ENCODE measurements at regions not wholly inside any gene's neighbourhood (a gene's known extent, or its start where the extent isn't known, plus 50 kb on each side); places are given as distances from the start of the nearest gene placed in this dataset.

GRCh38 chr2:16156411-16156810 is 216.1 kb downstream of the MYCN start (continued):
- no peak for TF ChIP-seq AEBP2 (tag by site-specific recombination; IDR thresholded peaks at IDR 0.05; ENCODE audit: borderline replicate concordance)
- TF ChIP-seq ZNF335 (tag by site-specific recombination; conservative IDR thresholded peaks at IDR 0.05): no peak
- TF ChIP-seq BCL6B (tag by site-specific recombination; IDR thresholded peaks at IDR 0.05): no peak

DNA sequence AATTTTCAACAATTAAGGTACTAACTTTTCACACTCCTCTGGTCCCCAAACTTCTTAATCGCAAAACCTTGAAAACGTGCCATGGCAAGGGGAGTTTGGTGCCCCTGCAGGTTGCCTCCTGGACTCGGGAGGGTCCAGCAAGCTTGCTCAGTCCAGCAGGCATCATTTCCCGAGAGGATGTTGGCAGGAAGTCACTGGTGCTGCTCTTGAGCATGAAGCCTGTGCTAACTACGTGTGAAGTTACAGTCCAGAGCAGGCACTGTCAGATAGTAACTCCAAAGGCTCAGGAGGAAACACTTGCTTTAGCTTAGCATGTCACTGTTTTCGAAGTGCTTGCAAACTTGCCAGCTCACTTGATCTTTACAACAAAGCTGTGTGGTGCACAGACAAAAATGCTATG is 215.4 kb downstream of the MYCN start:
- Histone ChIP-seq H3K9me3 (ENCODE audit: control insufficient read depth, insufficient read depth, low read depth, low read length) (no peaks in the 10 kb centered on the region), H3K4me1 (ENCODE audit: control insufficient read depth, insufficient read depth, low read length) (no peaks in the 10 kb centered on the region), H3K4me3 (ENCODE audit: low read depth, low read length) (no peak overlapping the region), H3K27ac (ENCODE audit: extremely low read depth, low read depth, low read length) (no peak overlapping the region), H3K36me3 (ENCODE audit: control insufficient read depth in 2 of 2, insufficient read depth in 1 of 2, low read length in 2 of 2) (no peaks in the 10 kb centered on the region)
- ChIA-PET CTCF (interaction anchor here (0.6 kb wide), 1 partner anchor 63 kb away, joined by 3 read pairs; no protein-coding TSS in a partner anchor), POLR2A (no interaction called here)
- no peak for TF ChIP-seq SCRT1 (tag by site-specific recombination; IDR thresholded peaks at IDR 0.05; ENCODE audit: borderline replicate concordance)
- TF ChIP-seq ZNF792 (tag by site-specific recombination; IDR thresholded peaks at IDR 0.05): no peak
- TF ChIP-seq ZEB2 (tag by site-specific recombination; IDR thresholded peaks at IDR 0.05): no peak
- TF ChIP-seq, protein P1, sequence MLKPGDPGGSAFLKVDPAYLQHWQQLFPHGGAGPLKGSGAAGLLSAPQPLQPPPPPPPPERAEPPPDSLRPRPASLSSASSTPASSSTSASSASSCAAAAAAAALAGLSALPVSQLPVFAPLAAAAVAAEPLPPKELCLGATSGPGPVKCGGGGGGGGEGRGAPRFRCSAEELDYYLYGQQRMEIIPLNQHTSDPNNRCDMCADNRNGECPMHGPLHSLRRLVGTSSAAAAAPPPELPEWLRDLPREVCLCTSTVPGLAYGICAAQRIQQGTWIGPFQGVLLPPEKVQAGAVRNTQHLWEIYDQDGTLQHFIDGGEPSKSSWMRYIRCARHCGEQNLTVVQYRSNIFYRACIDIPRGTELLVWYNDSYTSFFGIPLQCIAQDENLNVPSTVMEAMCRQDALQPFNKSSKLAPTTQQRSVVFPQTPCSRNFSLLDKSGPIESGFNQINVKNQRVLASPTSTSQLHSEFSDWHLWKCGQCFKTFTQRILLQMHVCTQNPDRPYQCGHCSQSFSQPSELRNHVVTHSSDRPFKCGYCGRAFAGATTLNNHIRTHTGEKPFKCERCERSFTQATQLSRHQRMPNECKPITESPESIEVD (tag by site-specific recombination; IDR thresholded peaks at IDR 0.05): no peak
- no peak for TF ChIP-seq ZNF114 (tag by site-specific recombination; IDR thresholded peaks at IDR 0.05)
- TF ChIP-seq ZNF791 (tag by site-specific recombination; IDR thresholded peaks at IDR 0.05): no peak
- TF ChIP-seq SALL2 (tag by site-specific recombination; IDR thresholded peaks at IDR 0.05; ENCODE audit: borderline replicate concordance): no peak
- TF ChIP-seq ZNF280C (tag by site-specific recombination; IDR thresholded peaks at IDR 0.05): no peak
- TF ChIP-seq GLIS1 (tag by site-specific recombination; IDR thresholded peaks at IDR 0.05): no peak
- no peak for TF ChIP-seq ZNF488 (tag by site-specific recombination; IDR thresholded peaks at IDR 0.05)
- no peak for TF ChIP-seq ZNF266 (tag by site-specific recombination; IDR thresholded peaks at IDR 0.05; ENCODE audit: low read depth)
- no peak for TF ChIP-seq ZNF701 (tag by site-specific recombination; IDR thresholded peaks at IDR 0.05)
- no peak for TF ChIP-seq ZNF184 (tag by site-specific recombination; IDR thresholded peaks at IDR 0.05)
- TF ChIP-seq ZNF549 (tag by site-specific recombination; IDR thresholded peaks at IDR 0.05): no peak
- no peak for TF ChIP-seq ZNF423 (tag by site-specific recombination; IDR thresholded peaks at IDR 0.05)
- no peak for TF ChIP-seq ZNF175 (tag by site-specific recombination; IDR thresholded peaks at IDR 0.05)
- no peak for TF ChIP-seq HOXD13 (CRISPR knock-in tag; IDR thresholded peaks at IDR 0.05; ENCODE audit: borderline replicate concordance)
